ENCODE measurements at regions not wholly inside any gene's neighbourhood (a gene's known extent, or its start where the extent isn't known, plus 50 kb on each side); places are given as distances from the start of the nearest gene placed in this dataset.

GRCh38 chr5:96288845-96289185 is 144.2 kb downstream of the PCSK1 start:
- TF ChIP-seq CTCF (IDR thresholded peaks at IDR 0.05): no peak
- Mint-ChIP-seq H3K9me3 (peaks cover 5% of the 10 kb centered on the region), H3K4me1 (no peaks in the 10 kb centered on the region), H3K27ac (no peak overlapping the region), H3K27me3 (peaks cover 4% of the 10 kb centered on the region), H3K36me3 (ENCODE audit: low read depth) (no peaks in the 10 kb centered on the region), H3K4me3 (no peak overlapping the region)
- DNase-seq (no peak), ATAC-seq (ENCODE audit: low read depth) (no peak)
- CTCF ChIA-PET: no interaction called here
- POLR2A ChIA-PET: no interaction called here
- intact Hi-C loops (cut with micrococcal nuclease): no loop called here

GRCh38 chr5:96288166-96288844 is 144.7 kb downstream of the PCSK1 start:
- Mint-ChIP-seq H3K4me1 (no peaks in the 10 kb centered on the region), H3K27ac (no peak overlapping the region), H3K36me3 (ENCODE audit: low read depth) (no peaks in the 10 kb centered on the region), H3K27me3 (peaks cover 4% of the 10 kb centered on the region), H3K4me3 (no peak overlapping the region), H3K9me3 (peaks cover 5% of the 10 kb centered on the region)
- ChIA-PET CTCF (no interaction called here), POLR2A (no interaction called here)
- no peak for TF ChIP-seq CTCF (IDR thresholded peaks at IDR 0.05)
- intact Hi-C loops (cut with micrococcal nuclease): no loop called here
- DNase-seq (no peak), ATAC-seq (ENCODE audit: low read depth) (no peak)

- Mint-ChIP-seq H3K36me3 (ENCODE audit: low read depth) (no peaks in the 10 kb centered on the region), H3K9me3 (peaks cover 5% of the 10 kb centered on the region), H3K4me3 (no peak overlapping the region), H3K4me1 (no peaks in the 10 kb centered on the region), H3K27me3 (peaks cover 6% of the 10 kb centered on the region), H3K27ac (no peak overlapping the region)
- CTCF ChIA-PET: no interaction called here
- TF ChIP-seq CTCF (IDR thresholded peaks at IDR 0.05): no peak
- POLR2A ChIA-PET: no interaction called here
- ATAC-seq (ENCODE audit: low read depth) (no peak), DNase-seq (no peak)
- intact Hi-C loops (cut with micrococcal nuclease): no loop called here
Observed at GRCh38 chr5:96287136-96287535, 145.9 kb downstream of the PCSK1 start.

- ATAC-seq (ENCODE audit: low read depth) (no peak), DNase-seq (no peak)
- H3K9me3 Mint-ChIP-seq: peaks cover 3% of the 10 kb centered on the region
- ChIA-PET POLR2A (no interaction called here), CTCF (no interaction called here)
- no peak overlapping the region for H3K4me3 Mint-ChIP-seq
- intact Hi-C loops (cut with micrococcal nuclease): no loop called here
- H3K36me3 Mint-ChIP-seq (ENCODE audit: low read depth): no peaks in the 10 kb centered on the region
- peaks cover 6% of the 10 kb centered on the region for H3K27me3 Mint-ChIP-seq
- H3K4me1 Mint-ChIP-seq: no peaks in the 10 kb centered on the region
- no peak overlapping the region for H3K27ac Mint-ChIP-seq
- TF ChIP-seq CTCF (IDR thresholded peaks at IDR 0.05): no peak
Observed at GRCh38 chr5:96285823-96286222, 147.2 kb downstream of the PCSK1 start.

- intact Hi-C loops (cut with micrococcal nuclease): no loop called here
- DNase-seq (no peak), ATAC-seq (ENCODE audit: low read depth) (no peak)
- peaks cover 6% of the 10 kb centered on the region for H3K27me3 Mint-ChIP-seq
- no peak for TF ChIP-seq CTCF (IDR thresholded peaks at IDR 0.05)
- no peak overlapping the region for H3K27ac Mint-ChIP-seq
- ChIA-PET POLR2A (no interaction called here), CTCF (no interaction called here)
- peaks cover 3% of the 10 kb centered on the region for H3K9me3 Mint-ChIP-seq
- H3K36me3 Mint-ChIP-seq (ENCODE audit: low read depth): no peaks in the 10 kb centered on the region
- H3K4me3 Mint-ChIP-seq: no peak overlapping the region
- H3K4me1 Mint-ChIP-seq: no peaks in the 10 kb centered on the region
Observed at GRCh38 chr5:96284727-96285389, 148.2 kb downstream of the PCSK1 start.
